CD4-positive, alpha-beta T cell (primary cell): ENCODE measurements at regions not wholly inside any gene's neighbourhood (a gene's known extent, or its start where the extent isn't known, plus 50 kb on each side); places are given as distances from the start of the nearest gene placed in this dataset.

Source experiments
- ATAC-seq: fragments of 200-7000 bp; cut with Tn5 transposase; one replicate; pipeline ENCODE4 v1.10.0; 2022; ENCODE audit warnings: mild to moderate bottlenecking; ENCODE audit not compliant: poor library complexity
- CTCF ChIA-PET: fragments of 350-600 bp; sonication (Branson Sonifier 250); formaldehyde crosslinking; loops from one replicate; lab custom pipeline; 2021; ENCODE audit warnings: antibody characterized with exemption, inconsistent platforms; lab: Charles Lee
- POLR2A ChIA-PET: fragments of 350-600 bp; sonication (Branson Sonifier 250); formaldehyde crosslinking; loops from one replicate; lab custom pipeline; 2021; ENCODE audit warnings: antibody characterized with exemption, inconsistent platforms; lab: Charles Lee
- DNase-seq, 14 experiments: peaks; one replicate each; pipeline ENCODE4 v3.0.0-alpha.2; 2013 to 2020; ENCODE audit warnings: mixed read lengths in 2 of 14
- H3K27ac ChIP-seq, 2 donors: one replicate each; pipeline versions ENCODE4 v1.5.1 to v1.7.0; 2013; ENCODE audit warnings: low read length in 2 of 2, low read depth in 1 of 2, mild to moderate bottlenecking in 1 of 2
- H3K27me3 ChIP-seq, 2 experiments: 1 replicate in 1 of 2; 2 replicates in 1 of 2; pipeline versions ENCODE4 v1.6.1 to v1.7.0; 2013; ENCODE audit warnings: low read length in 2 of 2, control low read depth in 1 of 2, mild to moderate bottlenecking in 1 of 2, moderate library complexity in 1 of 2; ENCODE audit not compliant: insufficient read depth in 2 of 2, control insufficient read depth in 1 of 2
- H3K36me3 ChIP-seq: one replicate; pipeline ENCODE4 v1.6.1; 2013; ENCODE audit warnings: low read length, control low read depth; ENCODE audit not compliant: insufficient read depth
- H3K4me1 ChIP-seq: one replicate; pipeline ENCODE4 v1.6.1; 2013; ENCODE audit warnings: low read length, control low read depth; ENCODE audit not compliant: insufficient read depth
- H3K4me3 ChIP-seq: one replicate; pipeline ENCODE4 v1.5.1; 2013; ENCODE audit warnings: mild to moderate bottlenecking, low read length, moderate library complexity
- H3K9me3 ChIP-seq, 2 experiments: 1 replicate in 1 of 2; 2 replicates in 1 of 2; pipeline versions ENCODE4 v1.6.1 to v1.7.0; 2013; ENCODE audit warnings: low read length in 2 of 2, mild to moderate bottlenecking in 2 of 2, control low read depth in 1 of 2, moderate library complexity in 1 of 2; ENCODE audit not compliant: control insufficient read depth in 1 of 2, insufficient read depth in 1 of 2
- H3K27ac Mint-ChIP-seq: one replicate; pipeline ENCODE4 v1.8.0; 2020; ENCODE audit warnings: mixed read lengths
- H3K27me3 Mint-ChIP-seq: one replicate; pipeline ENCODE4 v1.8.0; 2021; ENCODE audit warnings: mixed read lengths
- H3K36me3 Mint-ChIP-seq: one replicate; pipeline ENCODE4 v1.8.0; 2021; ENCODE audit warnings: low read depth, mixed read lengths
- H3K4me1 Mint-ChIP-seq: one replicate; pipeline ENCODE4 v1.8.0; 2021; ENCODE audit warnings: low read depth, mixed read lengths
- H3K4me3 Mint-ChIP-seq: one replicate; pipeline ENCODE4 v1.8.0; 2020; ENCODE audit warnings: mild to moderate bottlenecking, mixed read lengths
- H3K9me3 Mint-ChIP-seq: one replicate; pipeline ENCODE4 v1.8.0; 2020; ENCODE audit warnings: mixed read lengths
- intact Hi-C, 2 experiments: fragments of 100-400 bp; cut with DNase I in 1 of 2; cut with micrococcal nuclease in 1 of 2; formaldehyde crosslinking; loops; one replicate each; pipeline versions ENCODE4 v1.15.1 to v1.9.0; 2023 to 2025; cut with DNase I, micrococcal nuclease
- TF ChIP-seq, protein P1 (sequence below): fragments of 200-600 bp; IDR thresholded peaks from one replicate; pipeline ENCODE4 v1.8.0; 2022; ENCODE audit warnings: antibody characterized with exemption, mild to moderate bottlenecking

DNA sequence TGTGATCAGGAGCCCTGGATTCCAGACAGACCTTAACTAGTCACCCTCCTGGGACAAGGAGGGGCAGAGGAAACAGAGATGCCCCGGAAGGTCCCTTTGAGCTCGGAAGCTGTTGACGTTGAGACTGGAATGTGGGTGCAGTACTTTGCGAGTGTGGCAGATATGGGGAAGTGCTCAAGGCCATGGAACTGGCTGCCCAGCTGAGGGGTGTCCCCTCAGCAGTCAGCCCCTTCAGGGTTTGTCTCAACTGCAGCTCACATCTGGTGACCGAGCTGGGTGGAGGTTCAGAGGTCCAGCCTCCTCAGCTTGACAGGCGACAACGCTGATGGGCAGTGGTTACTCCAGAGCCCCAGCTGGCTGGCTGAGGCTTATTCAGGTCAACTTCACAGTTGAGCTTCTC, 150.3 kb upstream of the SNX19 start:
- Histone ChIP-seq H3K36me3 (no peaks in the 10 kb centered on the region), H3K27ac (no peak overlapping the region), H3K27me3 (no peaks in the 10 kb centered on the region), H3K4me3 (no peak overlapping the region), H3K9me3 (peaks cover 0 to 9% of the 10 kb centered on the region in 2 experiments), H3K4me1 (no peaks in the 10 kb centered on the region)
- DNase-seq (no peak), ATAC-seq (no peak)
- Mint-ChIP-seq H3K36me3 (no peaks in the 10 kb centered on the region), H3K9me3 (no peaks in the 10 kb centered on the region), H3K27me3 (peaks cover 28% of the 10 kb centered on the region), H3K4me1 (no peaks in the 10 kb centered on the region), H3K27ac (no peak overlapping the region), H3K4me3 (no peak overlapping the region)
- intact Hi-C loops = no loop called here
- TF ChIP-seq, protein P1, sequence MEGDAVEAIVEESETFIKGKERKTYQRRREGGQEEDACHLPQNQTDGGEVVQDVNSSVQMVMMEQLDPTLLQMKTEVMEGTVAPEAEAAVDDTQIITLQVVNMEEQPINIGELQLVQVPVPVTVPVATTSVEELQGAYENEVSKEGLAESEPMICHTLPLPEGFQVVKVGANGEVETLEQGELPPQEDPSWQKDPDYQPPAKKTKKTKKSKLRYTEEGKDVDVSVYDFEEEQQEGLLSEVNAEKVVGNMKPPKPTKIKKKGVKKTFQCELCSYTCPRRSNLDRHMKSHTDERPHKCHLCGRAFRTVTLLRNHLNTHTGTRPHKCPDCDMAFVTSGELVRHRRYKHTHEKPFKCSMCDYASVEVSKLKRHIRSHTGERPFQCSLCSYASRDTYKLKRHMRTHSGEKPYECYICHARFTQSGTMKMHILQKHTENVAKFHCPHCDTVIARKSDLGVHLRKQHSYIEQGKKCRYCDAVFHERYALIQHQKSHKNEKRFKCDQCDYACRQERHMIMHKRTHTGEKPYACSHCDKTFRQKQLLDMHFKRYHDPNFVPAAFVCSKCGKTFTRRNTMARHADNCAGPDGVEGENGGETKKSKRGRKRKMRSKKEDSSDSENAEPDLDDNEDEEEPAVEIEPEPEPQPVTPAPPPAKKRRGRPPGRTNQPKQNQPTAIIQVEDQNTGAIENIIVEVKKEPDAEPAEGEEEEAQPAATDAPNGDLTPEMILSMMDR = no peak
- CTCF ChIA-PET = no interaction called here
- POLR2A ChIA-PET = no interaction called here

DNA sequence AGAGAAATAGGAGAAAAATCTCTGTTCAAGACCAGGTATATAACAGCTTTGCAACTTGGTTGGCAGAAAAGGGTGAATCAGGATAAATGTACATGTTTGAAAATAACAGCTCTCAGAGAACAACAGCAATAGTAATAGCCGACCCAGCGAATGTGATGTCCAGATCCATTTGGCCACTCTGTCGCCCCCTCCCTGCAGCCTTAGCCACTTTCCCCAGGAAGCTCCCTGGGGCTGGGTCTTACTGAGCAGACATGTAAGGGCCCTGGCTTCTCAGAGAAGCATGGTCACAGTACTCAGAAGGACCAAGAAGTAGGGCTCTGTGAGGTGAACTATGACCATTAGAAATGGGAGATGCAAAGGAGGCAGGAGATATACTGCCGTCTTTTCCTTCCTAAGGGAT, 154.1 kb upstream of the SNX19 start:
- H3K4me1 Mint-ChIP-seq = no peaks in the 10 kb centered on the region

DNA sequence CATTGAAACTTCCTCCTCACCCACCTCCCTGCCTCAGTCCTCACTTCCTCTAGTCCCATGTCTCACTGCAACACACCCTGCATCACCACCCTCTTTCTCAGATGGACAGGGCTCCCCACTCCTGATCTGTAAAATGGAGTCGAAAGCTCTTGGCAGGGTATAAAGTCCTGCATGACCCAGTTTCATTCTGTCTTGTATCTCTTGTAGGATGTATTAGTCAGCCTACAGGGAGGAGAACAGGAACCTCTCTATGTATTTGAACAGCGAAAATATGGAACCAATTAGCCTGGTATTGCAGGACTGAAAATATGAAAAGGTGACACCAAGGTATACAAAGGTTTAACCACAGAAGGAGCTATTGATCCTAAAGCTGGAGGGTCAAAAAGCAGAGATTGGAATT, 156.9 kb upstream of the SNX19 start:
- ChIA-PET POLR2A (no interaction called here), CTCF (no interaction called here)
- Histone ChIP-seq H3K27ac (no peak overlapping the region), H3K27me3 (peaks cover 0 to 3% of the 10 kb centered on the region in 2 experiments), H3K4me3 (no peak overlapping the region), H3K9me3 (peaks cover 0 to 3% of the 10 kb centered on the region in 2 experiments), H3K4me1 (no peaks in the 10 kb centered on the region), H3K36me3 (no peaks in the 10 kb centered on the region)
- no peaks in the 10 kb centered on the region for H3K4me1 Mint-ChIP-seq
- H3K27me3 Mint-ChIP-seq = no peaks in the 10 kb centered on the region
- ATAC-seq (no peak), DNase-seq (no peak)
- TF ChIP-seq, protein P1 = no peak
- H3K4me3 Mint-ChIP-seq = no peak overlapping the region
- H3K9me3 Mint-ChIP-seq = peaks cover 2% of the 10 kb centered on the region
- intact Hi-C loops = no loop called here
- no peak overlapping the region for H3K27ac Mint-ChIP-seq
- no peaks in the 10 kb centered on the region for H3K36me3 Mint-ChIP-seq

More for the DNA sequence above, 154.1 kb upstream of the SNX19 start:
- ChIA-PET POLR2A (no interaction called here), CTCF (no interaction called here)
- peaks cover 0 to 9% of the 10 kb centered on the region in 2 experiments for H3K9me3 ChIP-seq
- H3K27ac ChIP-seq = no peak overlapping the region
- DNase-seq (no peak), ATAC-seq (no peak)
- H3K27me3 ChIP-seq = no peaks in the 10 kb centered on the region
- H3K36me3 Mint-ChIP-seq = no peaks in the 10 kb centered on the region
- no peak overlapping the region for H3K27ac Mint-ChIP-seq
- H3K9me3 Mint-ChIP-seq = no peaks in the 10 kb centered on the region
- TF ChIP-seq, protein P1 = no peak
- H3K4me3 ChIP-seq = no peak overlapping the region
- H3K4me1 ChIP-seq = no peaks in the 10 kb centered on the region
- no peak overlapping the region for H3K4me3 Mint-ChIP-seq
- H3K36me3 ChIP-seq = no peaks in the 10 kb centered on the region
- intact Hi-C loops = no loop called here
- peaks cover 12% of the 10 kb centered on the region for H3K27me3 Mint-ChIP-seq
